Peyer's patch (tissue), 4 donors: ENCODE measurements at regions not wholly inside any gene's neighbourhood (a gene's known extent, or its start where the extent isn't known, plus 50 kb on each side); places are given as distances from the start of the nearest gene placed in this dataset.

ENCODE experiments used
- POLR2A ChIP-seq, 2 donors: fragments of 450-650 bp; IDR thresholded peaks; one replicate each; pipeline ENCODE4 v1.5.1; 2017; ENCODE audit warnings: antibody characterized with exemption in 2 of 2, mild to moderate bottlenecking in 2 of 2, moderate library complexity in 2 of 2
- TF ChIP-seq, protein P1 (sequence below), 6 experiments: fragments of 450-650 bp in 4 of 6; fragments of 200-600 bp in 2 of 6; sonication (generic) in 1 of 6; IDR thresholded peaks; one replicate each; pipeline ENCODE4 v1.5.1; 2017 to 2019; ENCODE audit warnings: antibody characterized with exemption in 6 of 6, mild to moderate bottlenecking in 3 of 6, moderate library complexity in 1 of 6

DNA sequence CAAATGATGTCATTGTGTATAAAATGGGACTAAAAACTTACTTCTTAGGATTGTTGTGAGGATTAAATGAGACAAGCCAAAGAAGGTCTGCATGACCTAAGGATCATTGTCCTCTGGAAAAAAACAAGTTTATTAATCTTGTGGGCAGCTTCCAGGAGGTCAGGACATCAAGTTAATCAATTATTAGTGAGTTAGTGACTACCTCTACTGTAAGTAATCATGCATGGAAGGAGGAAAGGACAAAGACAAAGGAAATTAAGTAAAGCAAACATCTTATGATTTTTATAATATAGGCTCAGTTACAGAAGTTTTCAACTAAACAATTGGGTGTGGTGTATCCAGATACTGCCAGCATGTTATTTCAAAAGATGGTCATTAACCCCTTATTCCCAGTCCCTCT, 129.3 kb upstream of the TUT7 start:
- TF ChIP-seq, protein P1, sequence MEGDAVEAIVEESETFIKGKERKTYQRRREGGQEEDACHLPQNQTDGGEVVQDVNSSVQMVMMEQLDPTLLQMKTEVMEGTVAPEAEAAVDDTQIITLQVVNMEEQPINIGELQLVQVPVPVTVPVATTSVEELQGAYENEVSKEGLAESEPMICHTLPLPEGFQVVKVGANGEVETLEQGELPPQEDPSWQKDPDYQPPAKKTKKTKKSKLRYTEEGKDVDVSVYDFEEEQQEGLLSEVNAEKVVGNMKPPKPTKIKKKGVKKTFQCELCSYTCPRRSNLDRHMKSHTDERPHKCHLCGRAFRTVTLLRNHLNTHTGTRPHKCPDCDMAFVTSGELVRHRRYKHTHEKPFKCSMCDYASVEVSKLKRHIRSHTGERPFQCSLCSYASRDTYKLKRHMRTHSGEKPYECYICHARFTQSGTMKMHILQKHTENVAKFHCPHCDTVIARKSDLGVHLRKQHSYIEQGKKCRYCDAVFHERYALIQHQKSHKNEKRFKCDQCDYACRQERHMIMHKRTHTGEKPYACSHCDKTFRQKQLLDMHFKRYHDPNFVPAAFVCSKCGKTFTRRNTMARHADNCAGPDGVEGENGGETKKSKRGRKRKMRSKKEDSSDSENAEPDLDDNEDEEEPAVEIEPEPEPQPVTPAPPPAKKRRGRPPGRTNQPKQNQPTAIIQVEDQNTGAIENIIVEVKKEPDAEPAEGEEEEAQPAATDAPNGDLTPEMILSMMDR (IDR thresholded peaks at IDR 0.05), result no peak
- no peak for TF ChIP-seq POLR2A (IDR thresholded peaks at IDR 0.05)
